SK-N-MC (cell line): ENCODE measurements at regions not wholly inside any gene's neighbourhood (a gene's known extent, or its start where the extent isn't known, plus 50 kb on each side); places are given as distances from the start of the nearest gene placed in this dataset.

Experiments
- EZH2 ChIP-seq: fragments of 200-600 bp; sonication (generic); IDR thresholded peaks from one replicate; pipeline ENCODE4 v1.6.1; 2017; ENCODE audit warnings: antibody characterized with exemption
- POLR2AphosphoS5 ChIP-seq: IDR thresholded peaks from 2 replicates; pipeline ENCODE4 v1.6.1; 2012; ENCODE audit warnings: mild to moderate bottlenecking, low read depth, low read length, borderline replicate concordance

DNA sequence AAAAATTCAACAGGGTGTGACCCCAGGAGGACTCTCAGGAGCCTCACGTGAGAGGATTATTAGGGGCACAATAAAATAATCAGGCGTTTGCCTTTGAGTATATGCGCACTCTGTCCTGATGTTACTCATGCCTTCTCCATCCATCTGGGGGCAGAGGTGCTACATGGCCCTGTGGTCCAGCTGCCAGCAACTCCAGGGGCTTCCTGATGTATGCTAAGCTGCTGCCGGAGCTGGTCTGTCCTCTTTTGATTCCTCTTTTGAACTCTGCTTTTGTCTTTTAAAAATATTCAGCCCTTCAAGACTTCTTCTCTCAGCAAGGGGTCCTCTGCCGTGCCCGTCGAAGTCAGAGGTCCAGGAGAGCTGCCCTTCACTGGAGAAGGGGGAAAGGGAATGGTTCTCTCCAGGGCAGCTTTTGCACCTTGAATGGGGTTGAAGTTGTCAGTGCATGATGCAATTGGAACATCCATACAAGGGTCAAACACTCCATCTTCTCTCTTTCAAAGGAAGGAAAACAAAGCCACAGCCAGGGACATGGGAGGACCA lies 431.4 kb downstream of the SHISA9 start:
- TF ChIP-seq POLR2AphosphoS5 (no peak), EZH2 (no peak)
